Right ventricle myocardium inferior (tissue), 1 donor: ENCODE measurements at regions not wholly inside any gene's neighbourhood (a gene's known extent, or its start where the extent isn't known, plus 50 kb on each side); places are given as distances from the start of the nearest gene placed in this dataset.

Source experiments
- ATAC-seq: fragments of 200-7000 bp; cut with Tn5 transposase; one replicate; pipeline ENCODE4 v1.9.1; 2020; ENCODE audit warnings: mild to moderate bottlenecking, moderate library complexity
- DNase-seq: peaks from one replicate; pipeline ENCODE4 v3.0.0; 2021; ENCODE audit errors: missing footprints
- intact Hi-C: fragments of 100-400 bp; cut with DNase I; formaldehyde crosslinking; loops from one replicate; pipeline ENCODE4 v1.11.0; 2022
- donor health status: DM: no; HTN: yes; CAD: no; lungs with severe emphysema.

DNA sequence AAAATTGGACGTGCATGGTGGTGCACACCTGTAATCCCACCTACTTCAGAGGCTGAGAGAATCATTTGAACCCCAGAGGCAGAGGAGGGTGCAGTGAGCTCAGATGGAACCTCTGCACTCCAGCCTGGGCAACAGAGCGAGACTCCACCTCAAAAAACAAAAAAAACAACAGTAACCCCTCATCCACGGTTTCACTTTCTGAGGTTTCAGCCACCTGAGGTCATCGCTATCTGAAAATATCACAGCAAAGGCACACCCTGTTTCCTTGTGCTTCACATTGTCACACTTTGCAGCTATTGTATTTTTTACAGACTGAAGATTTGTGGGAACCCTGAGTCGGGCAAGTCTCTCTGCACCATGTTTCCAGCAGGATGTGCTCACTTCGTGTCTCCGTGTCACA lies 54.1 kb upstream of the FOXQ1 start:
- intact Hi-C loops = no loop called here
- DNase-seq = no peak
- ATAC-seq = no peak

DNA sequence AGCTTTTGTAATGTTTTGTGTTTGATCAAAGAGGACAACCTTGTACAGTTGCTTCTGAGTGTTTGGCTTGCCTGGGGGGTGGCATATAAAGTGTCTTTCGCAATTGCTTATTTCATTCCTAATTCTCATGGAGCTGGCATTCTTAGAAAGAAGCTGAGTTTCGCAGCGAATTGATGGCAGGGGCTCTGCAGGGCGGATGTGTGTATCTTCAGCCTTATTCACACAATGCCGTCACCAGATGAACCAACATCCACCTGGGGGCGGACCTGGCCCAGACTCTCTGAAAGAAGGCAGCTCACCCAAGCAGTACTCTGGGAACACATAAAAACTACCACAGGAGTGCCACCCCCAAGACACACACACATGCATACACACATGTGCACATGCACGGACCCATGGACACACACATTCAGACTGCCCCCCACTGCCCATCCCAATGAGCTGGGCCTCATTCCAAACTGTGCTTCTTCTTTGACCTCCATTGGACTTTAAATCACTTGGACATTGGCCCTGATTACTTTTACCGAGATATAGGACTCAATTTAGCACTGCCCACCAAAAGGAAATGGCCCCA lies 55.4 kb upstream of the FOXQ1 start:
- intact Hi-C loops = no loop called here
- no peak for DNase-seq
- no peak for ATAC-seq

DNA sequence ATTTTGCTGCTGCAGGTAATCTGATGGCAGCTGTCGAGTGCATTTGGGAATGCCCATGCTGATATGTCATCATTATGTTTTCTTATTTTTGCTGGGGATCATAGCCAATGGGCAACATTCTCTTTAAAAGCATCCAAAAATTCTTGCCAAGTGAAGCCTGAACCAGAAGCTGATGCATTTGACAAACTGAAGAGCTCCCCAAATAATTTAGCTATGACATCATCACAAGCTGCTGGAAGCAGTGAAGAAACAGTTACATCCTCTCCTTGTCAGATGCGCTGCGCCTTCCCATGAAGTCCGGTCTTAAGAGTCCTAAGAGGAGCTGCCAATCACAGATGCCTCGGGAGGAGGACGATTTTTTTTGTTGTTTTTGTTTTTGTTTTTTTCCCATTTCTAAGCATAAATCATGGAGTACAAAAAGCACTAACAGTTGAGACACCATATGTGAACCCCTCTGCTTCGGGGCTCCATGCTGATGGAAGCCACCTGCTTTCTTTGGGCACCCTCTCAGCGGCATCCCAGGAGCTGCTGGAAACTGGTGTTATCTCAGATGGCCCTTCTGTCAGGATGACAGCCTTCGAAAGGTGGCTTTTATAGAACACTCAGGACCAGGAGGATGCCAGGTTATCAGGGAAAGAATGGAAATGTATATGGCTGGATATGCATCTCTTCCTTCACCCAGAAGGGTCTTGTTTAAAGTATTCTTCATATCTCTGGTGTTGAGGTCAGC lies 56.1 kb upstream of the FOXQ1 start:
- intact Hi-C loops = no loop called here
- DNase-seq = no peak
- ATAC-seq = no peak

DNA sequence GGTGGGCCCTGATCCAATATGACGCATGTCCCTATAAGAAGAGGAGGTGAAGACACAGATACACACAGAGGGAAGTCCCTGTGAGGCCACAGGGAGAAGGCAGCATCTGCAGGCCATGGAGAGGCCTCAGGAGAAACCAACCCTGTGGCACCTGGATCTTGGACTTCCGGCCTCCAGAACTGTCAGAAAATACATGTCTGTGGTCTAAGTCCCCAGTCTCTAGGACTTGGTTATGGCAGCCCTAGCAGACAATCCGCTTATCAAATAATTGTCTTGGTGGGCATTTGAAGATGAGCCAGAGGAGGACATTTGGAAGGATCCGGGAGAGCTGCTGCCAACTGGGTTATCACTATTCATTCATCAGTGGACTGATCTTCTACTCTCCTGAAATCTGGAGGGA lies 57.6 kb upstream of the FOXQ1 start:
- ATAC-seq = no peak
- no peak for DNase-seq
- intact Hi-C loops = no loop called here

DNA sequence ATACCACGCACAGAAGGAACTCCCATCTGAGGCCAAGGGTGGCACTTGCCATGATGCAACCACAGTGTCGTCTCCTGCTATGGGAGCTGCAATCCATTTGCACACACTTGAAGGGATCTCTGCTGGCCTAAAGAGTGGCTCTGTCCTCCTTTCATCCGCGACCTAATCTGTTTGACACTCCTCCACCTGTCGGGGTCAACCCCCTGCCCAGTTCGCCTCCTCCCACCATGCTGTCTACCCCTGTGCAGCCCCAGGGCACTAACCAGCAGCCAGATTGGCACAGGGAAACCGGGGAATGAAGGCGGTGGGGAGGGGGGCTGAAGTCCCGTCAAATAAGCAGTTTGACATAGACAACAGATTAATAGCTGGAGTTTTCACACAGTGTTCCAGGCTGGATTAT lies 58.1 kb upstream of the FOXQ1 start:
- ATAC-seq (no peak), DNase-seq (no peak)
- intact Hi-C loops = no loop called here

DNA sequence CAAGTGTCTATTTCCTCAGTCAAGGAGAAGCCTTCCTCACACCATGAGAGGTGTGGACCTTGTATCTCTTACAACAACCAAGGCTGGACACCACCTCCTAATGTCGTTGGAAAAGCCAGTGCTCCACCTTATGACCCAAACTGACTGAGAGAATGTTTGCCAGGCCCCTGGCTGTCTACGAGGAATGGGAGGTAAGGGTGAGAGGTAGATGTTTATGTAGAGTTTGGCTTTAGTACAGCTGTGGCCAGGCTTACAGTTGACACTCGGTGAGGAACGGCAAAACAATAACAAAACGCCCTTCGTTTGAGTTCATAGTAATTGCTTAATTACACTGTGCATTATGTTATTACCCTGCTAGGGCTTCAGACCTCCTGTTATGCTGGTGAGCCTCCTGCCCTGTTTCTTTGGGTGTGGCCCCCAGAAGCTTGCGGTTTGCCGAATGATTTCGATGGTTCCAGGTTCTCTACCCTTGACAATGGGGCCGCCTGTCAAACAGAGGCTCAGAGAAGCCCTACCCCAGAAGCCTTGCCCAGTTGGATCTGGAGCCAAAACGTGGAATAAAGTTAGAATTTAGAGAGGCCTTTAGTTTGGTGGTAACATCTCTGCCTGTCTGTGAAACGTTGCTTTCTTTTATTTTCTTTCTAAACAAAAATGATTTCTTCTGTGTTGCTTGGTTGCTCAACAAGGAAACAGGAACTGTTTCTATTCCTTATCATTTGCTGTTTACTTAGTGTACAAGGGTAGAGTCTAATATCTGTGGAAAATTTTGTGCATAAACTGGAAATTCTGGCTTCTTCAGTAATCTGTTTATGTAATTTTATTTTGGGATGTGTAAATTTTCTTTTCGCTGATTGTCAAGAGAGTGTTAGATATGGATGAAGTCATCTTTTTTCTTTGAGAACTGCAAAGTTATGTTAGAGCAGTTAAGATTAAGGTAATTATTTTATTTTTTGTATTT lies 60.4 kb upstream of the FOXQ1 start:
- intact Hi-C loops = no loop called here
- DNase-seq (no peak), ATAC-seq (no peak)

DNA sequence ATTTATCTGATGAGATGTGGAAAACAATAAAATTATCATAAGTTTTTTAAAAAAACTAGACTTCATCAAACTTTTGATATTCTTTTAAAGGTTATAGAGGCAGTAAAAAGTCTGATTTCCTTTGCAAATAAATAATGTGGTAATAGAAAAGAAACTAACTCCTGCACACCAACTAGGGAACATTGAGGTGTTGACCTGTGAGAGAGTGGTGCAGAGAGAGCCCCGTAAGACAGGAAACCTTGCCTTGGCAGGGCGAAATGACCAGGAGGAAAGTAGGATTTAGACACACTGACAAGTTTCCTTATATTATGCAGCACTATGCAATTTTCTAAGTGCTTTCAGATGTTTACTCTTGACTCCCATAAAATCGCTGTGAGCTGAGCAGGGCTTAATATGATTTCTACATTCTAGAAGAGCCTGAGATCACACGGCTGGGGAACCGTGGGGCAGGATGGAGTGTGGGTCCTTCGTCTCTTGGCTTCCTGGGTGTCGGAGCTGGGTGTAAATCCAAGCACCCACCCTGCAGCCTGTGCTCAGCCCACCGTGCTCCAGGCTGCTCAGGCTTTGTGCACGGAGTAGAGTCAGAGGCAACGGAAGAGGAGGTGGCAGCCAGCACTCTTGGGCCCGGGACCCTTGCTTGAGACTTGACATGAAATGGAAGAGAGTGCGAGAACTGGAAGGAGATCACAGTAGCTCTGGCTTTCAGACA lies 61.3 kb upstream of the FOXQ1 start:
- DNase-seq = no peak
- intact Hi-C loops = no loop called here
- no peak for ATAC-seq

DNA sequence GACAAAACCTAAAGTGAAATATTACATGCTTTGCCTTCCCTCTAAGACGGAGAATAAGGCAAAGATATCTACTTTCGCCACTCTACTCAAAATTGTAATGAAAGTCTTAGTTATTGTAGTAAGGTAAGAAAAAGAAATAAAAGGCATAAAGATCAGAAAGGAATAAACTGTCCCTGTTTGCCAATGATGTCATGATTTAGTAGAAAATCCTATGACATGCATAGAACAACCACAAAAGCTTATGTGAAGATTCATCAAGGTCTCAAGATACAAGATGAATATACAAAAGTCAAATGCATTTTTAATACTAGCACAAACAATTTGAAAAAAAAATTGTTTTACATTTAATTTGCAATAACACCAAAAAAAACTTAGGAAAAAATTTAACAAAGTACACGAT lies 64.0 kb upstream of the FOXQ1 start:
- intact Hi-C loops = no loop called here
- no peak for ATAC-seq
- no peak for DNase-seq

DNA sequence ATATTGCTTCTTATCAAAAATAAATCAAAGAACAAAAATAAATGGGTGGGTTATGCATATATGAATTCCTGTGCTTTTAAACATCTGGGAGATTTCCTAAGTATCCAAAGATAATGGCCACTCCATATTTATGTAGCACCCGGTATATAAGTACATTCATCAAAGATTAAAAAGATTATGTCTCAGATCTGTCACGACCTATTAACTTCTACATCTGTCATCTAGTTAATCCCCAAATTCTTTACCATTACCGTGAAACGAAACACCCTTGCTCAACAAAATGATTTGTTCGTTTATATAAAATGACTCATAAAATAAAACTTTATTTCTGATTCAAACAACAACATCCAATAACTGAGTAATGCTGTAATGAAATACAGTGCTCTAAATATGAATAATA lies 64.8 kb upstream of the FOXQ1 start:
- DNase-seq (no peak), ATAC-seq (no peak)
- intact Hi-C loops = no loop called here

DNA sequence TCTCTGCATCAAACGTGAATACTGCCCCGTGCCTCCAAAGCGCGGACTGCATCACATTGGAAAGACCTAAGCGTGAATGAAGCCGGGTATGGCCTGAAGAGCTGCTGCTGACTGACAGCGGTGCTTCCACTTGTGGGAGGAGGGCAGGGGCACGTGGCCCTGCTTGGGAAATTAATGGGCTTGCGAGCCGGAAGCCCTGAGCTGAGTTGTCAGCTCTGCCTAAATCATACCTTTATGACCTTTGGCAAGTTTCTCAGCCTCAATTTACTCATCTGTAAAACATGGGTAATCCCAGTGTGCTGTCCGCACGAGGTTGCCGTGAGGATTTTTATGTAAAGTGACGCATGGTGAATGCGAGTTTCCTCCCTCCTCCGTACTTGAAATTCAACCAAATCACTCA lies 67.0 kb upstream of the FOXQ1 start:
- ATAC-seq (no peak), DNase-seq (no peak)
- intact Hi-C loops = no loop called here

DNA sequence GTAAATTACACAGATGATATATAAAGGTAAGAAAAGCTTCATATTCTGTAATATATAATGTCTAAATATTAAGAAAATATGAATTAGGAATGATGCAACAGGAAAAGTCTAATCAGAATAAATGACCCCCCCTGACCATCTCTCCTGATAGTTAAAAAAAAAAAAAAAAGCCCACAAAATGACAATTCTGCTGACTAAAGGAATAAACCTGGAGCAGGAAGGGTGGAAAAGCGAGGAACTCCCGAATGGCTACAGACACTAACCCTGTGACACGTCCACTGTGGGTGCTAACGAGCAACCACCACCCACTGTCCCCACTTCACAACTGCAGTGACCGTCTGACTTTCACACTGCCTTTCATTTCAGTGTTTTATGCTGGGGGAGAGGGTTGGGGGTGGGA lies 67.6 kb upstream of the FOXQ1 start:
- DNase-seq (no peak), ATAC-seq (no peak)
- intact Hi-C loops = no loop called here

DNA sequence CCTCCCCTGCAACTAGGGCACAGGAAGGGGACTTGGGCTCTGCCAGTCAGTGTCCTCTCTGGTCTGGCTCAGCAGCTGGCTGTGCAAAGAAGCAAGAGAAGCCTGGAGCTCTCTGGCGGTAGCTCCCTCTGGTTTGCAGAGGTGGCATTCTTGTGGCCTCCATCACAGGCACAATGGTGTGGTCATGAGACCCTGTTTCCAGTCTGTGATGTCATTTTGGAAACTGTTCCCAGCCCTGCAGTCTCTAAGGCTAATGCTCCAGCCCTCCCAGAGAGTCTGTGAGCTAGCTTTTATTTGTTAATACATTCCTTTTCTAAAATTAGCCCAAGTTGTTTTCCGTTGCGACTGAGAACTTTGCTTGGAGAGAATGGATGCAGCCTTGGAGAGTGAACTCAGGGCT lies 69.5 kb upstream of the FOXQ1 start:
- ATAC-seq (no peak), DNase-seq (no peak)
- intact Hi-C loops = no loop called here

DNA sequence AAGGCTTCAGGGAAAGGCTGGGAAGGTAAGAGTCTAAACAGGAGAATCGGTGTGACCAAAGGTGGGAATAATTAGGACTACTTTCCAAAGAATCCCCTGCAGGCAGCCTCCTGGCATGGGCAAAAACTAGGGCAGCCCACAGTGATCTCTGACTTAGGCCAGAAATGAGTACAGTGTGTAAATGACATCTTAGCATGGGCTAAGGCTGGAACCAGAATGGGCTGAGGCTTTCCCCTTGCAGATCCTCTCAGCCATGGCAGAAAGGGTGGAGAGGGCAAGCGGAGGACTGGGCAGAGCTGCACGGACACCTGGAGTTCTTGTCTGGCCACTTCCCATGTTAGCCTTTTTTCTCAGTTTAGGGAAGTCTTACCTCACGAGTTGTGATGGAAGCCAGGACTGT lies 69.9 kb upstream of the FOXQ1 start:
- ATAC-seq = no peak
- intact Hi-C loops = no loop called here
- no peak for DNase-seq

DNA sequence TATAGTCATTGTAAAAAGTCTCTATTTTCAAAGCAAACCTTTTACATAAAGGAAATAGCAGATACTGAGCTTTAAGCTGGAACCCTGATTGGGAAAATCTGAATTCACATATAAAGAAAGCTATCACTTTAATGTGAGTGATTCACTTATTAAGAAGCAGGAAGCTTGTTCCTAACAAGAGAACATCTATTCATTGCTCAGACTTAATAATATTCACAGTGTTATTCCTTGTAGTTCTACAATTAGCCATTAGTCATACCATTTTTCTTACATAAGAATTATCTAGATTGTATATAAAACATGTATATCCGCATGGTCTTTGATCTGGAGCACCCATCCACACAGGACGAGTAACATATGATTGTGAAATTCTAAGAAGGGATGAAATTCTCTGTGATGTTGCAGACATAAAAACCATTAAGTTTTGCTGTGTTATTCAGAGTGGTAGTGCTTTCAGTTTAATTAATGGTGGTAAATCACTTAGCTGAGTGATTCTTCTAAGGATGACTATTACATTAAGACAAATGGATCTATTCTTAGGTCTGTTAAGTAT lies 71.1 kb upstream of the FOXQ1 start:
- DNase-seq = no peak
- no peak for ATAC-seq
- intact Hi-C loops = no loop called here

DNA sequence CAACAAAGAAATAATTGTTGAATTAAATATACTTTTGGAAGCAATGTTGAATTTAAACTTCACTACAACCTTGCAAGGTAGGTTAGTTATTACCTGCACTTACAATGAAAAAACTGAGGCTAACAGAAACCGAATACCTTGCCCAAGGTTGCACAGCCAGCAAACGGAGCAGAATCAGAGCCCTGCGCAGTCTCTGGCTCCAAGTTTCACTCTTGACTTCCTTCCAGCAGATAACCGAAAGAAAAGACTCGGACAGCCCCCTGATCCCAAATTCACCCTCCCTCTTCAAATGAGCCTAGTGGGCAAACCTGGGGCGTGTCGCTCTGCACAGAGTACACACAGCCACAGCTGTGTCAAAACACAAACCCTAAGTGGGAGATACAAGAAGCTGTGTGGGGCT lies 72.1 kb upstream of the FOXQ1 start:
- no peak for DNase-seq
- no peak for ATAC-seq
- intact Hi-C loops = no loop called here

DNA sequence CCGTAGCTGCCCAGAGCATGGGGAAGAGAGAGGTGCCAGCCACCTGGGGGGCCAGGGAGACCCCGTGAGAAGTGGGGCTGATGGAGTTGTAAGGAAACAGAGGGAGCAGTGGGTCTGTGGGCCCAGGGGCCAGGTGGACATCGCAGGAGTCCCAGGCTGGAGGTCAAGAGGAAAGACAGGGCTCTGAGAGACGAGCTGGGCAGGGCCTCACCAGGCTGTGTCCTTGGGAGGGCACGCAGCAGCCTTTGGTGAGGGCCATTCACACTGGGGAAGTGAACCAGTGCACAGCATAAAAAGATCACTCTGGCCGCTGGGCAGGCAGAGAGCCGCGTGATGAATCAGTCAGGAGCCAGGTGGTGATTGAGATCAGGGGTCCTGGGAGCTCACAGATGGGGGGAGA lies 73.9 kb upstream of the FOXQ1 start:
- ATAC-seq = no peak

DNA sequence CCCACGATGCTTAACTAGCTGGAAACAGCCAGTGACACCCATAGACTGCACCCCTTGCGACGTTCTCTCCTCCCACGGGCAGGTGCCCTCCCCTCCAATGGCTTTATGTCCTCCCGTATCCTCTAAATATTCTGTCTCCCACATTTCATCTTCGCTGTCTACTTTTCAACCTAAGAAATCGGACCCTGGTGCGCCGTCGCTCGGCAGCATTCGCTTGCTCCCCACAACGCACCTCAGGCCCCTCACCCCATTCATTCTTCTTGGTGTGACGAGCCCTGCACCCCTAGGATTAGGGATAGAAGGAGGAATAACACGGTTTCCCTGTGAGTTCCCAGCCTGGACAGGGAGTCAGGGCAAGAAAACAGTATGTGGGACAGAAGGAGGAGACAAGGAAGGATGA lies 74.3 kb upstream of the FOXQ1 start:
- ATAC-seq = no peak
- DNase-seq = no peak
- intact Hi-C loops = no loop called here

More for the DNA sequence above, 73.9 kb upstream of the FOXQ1 start:
- no peak for DNase-seq
- intact Hi-C loops = no loop called here

DNA sequence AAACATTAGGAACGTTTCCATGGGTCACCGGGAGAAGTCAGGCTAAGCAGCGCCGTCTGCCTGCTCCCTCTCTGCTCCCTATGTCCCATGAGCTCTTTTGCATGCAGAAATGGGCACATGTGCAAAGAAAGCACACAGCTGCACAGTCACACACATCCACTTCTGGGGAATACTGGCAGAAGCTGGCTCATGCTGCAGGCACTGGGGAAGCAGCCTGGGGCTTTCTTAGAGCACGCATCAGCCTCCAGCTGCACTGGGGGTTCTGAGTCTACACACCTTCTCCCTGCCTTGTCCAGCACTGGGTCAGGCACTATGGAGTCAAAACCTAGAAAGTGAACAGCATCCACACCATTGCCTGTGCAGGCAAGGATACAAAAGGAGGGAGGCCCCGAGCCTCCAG lies 76.1 kb upstream of the FOXQ1 start:
- no peak for DNase-seq
- intact Hi-C loops = no loop called here
- no peak for ATAC-seq

DNA sequence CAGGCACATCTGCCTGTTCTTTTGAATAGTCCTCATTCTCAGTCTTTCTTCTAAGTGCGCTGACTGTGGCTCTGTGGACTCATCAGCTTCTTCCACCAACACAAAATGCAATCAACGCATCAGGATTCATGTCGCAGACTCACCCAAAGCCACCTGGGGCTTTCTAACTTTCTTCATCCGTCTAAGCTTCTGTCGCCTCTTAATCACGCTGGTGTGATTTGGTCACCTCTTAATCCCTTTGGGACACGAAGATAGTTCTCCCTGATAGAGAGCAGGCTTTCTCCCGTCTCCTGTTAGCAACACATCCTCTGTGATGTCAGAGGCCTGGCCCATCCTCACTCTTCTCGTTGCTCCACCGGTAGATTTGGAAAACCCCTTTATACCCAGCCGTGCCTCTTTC lies 78.0 kb upstream of the FOXQ1 start:
- no peak for ATAC-seq
- intact Hi-C loops = no loop called here
- DNase-seq = no peak
